Liver (tissue), 8 donors: ENCODE measurements at regions not wholly inside any gene's neighbourhood (a gene's known extent, or its start where the extent isn't known, plus 50 kb on each side); places are given as distances from the start of the nearest gene placed in this dataset.
A peak's percentile ranks its signal among the peaks of the same experiment; 100 is the strongest.

Experiments used
- DNase-seq: peaks from one replicate; pipeline ENCODE4 v3.0.0-alpha.2; 2017; ENCODE audit warnings: low spot score
- H3K27ac ChIP-seq, 2 donors: one replicate each; pipeline ENCODE4 v1.7.0; 2013; ENCODE audit warnings: inconsistent platforms in 2 of 2, low read length in 2 of 2, control low read depth in 1 of 2, low read depth in 1 of 2, mild to moderate bottlenecking in 1 of 2
- H3K27me3 ChIP-seq, 4 donors: one replicate each; pipeline versions ENCODE4 v1.6.1 to v1.7.0; 2013; ENCODE audit warnings: low read length in 3 of 4, inconsistent platforms in 1 of 4, mild to moderate bottlenecking in 1 of 4, moderate library complexity in 1 of 4; ENCODE audit not compliant: control insufficient read depth in 4 of 4, insufficient read depth in 4 of 4
- H3K36me3 ChIP-seq, 4 donors: one replicate each; pipeline versions ENCODE4 v1.6.1 to v1.7.0; 2013; ENCODE audit warnings: low read length in 3 of 4, mild to moderate bottlenecking in 3 of 4, low read depth in 1 of 4, moderate library complexity in 1 of 4; ENCODE audit not compliant: control insufficient read depth in 4 of 4, insufficient read depth in 3 of 4
- H3K4me1 ChIP-seq, 4 donors: one replicate each; pipeline versions ENCODE4 v1.6.1 to v1.7.0; 2013; ENCODE audit warnings: low read length in 3 of 4, mild to moderate bottlenecking in 3 of 4, moderate library complexity in 1 of 4; ENCODE audit not compliant: control insufficient read depth in 4 of 4, insufficient read depth in 4 of 4
- H3K4me3 ChIP-seq, 3 donors: one replicate each; pipeline versions ENCODE4 v1.6.1 to v1.7.0; 2013; ENCODE audit warnings: low read length in 3 of 3, control low read depth in 1 of 3, low read depth in 1 of 3, mild to moderate bottlenecking in 1 of 3
- H3K9ac ChIP-seq, 2 donors: one replicate each; pipeline ENCODE4 v1.7.0; 2013; ENCODE audit warnings: low read length in 2 of 2, mild to moderate bottlenecking in 2 of 2, moderate library complexity in 2 of 2, control low read depth in 1 of 2, low read depth in 1 of 2
- H3K9me3 ChIP-seq, 4 donors: one replicate each; pipeline versions ENCODE4 v1.6.1 to v1.7.0; 2013; ENCODE audit warnings: low read length in 3 of 4; ENCODE audit not compliant: control insufficient read depth in 4 of 4
- EGR1 ChIP-seq, 2 donors: IDR thresholded peaks; 2 replicates each; pipeline ENCODE4 v1.6.1; 2016 to 2018; ENCODE audit warnings: antibody characterized with exemption in 2 of 2, low read depth in 2 of 2
- FOXA2 ChIP-seq: IDR thresholded peaks from 2 replicates; pipeline ENCODE4 v1.6.1; 2016; ENCODE audit warnings: antibody characterized with exemption
- GABPA ChIP-seq, 2 donors: IDR thresholded peaks in 1 of 2; conservative IDR thresholded peaks in 1 of 2; 2 replicates each; pipeline ENCODE4 v1.6.1; 2016; ENCODE audit warnings: antibody characterized with exemption in 2 of 2, mild to moderate bottlenecking in 1 of 2, moderate library complexity in 1 of 2
- HNF4A ChIP-seq, 2 donors: conservative IDR thresholded peaks; 2 replicates each; pipeline ENCODE4 v1.6.1; 2016; ENCODE audit warnings: antibody characterized with exemption in 2 of 2, mild to moderate bottlenecking in 2 of 2
- JUND ChIP-seq, 2 donors: IDR thresholded peaks; 2 replicates each; pipeline ENCODE4 v1.6.1; 2016; ENCODE audit warnings: antibody characterized with exemption in 2 of 2
- NR2F2 ChIP-seq: IDR thresholded peaks from 2 replicates; pipeline ENCODE4 v1.6.1; 2016; ENCODE audit warnings: antibody characterized with exemption
- RAD21 ChIP-seq, 2 donors: IDR thresholded peaks; 2 replicates each; pipeline ENCODE4 v1.6.1; 2016; ENCODE audit warnings: antibody characterized with exemption in 2 of 2, mild to moderate bottlenecking in 2 of 2
- RXRA ChIP-seq, 2 donors: IDR thresholded peaks; 2 replicates each; pipeline ENCODE4 v1.6.1; 2017 to 2018; ENCODE audit warnings: antibody characterized with exemption in 2 of 2, mild to moderate bottlenecking in 1 of 2
- SP1 ChIP-seq: IDR thresholded peaks from 2 replicates; pipeline ENCODE4 v1.6.1; 2018; ENCODE audit warnings: antibody characterized with exemption, mild to moderate bottlenecking
- TAF1 ChIP-seq: conservative IDR thresholded peaks from 2 replicates; pipeline ENCODE4 v1.6.1; 2016; ENCODE audit warnings: antibody characterized with exemption, mild to moderate bottlenecking
- YY1 ChIP-seq: IDR thresholded peaks from 2 replicates; pipeline ENCODE4 v1.6.1; 2016; ENCODE audit warnings: antibody characterized with exemption, mild to moderate bottlenecking
- WGBS: extraction: QIAGEN DNeasy Blood & Tissue Kit; methylation state at CpG from one replicate; pipeline ENCODE4 v1.1.7; 2013; 5-methylcytosine and 5-hydroxymethylcytosine counted together
- TF ChIP-seq, protein P1 (sequence below): IDR thresholded peaks from 2 replicates; pipeline ENCODE4 v1.6.1; 2016; ENCODE audit warnings: antibody characterized with exemption
- TF ChIP-seq, protein P2 (sequence below): fragments of 150-350 bp; IDR thresholded peaks from 2 replicates; pipeline ENCODE4 v1.5.1; 2017; ENCODE audit warnings: improper control_type of control experiment, low read depth, low read length; ENCODE audit not compliant: missing input control
- donor health status: healthy.
- donor health status: healthy.
- donor health status: healthy.
- donor health status: healthy.
- donor health status: healthy.

DNA sequence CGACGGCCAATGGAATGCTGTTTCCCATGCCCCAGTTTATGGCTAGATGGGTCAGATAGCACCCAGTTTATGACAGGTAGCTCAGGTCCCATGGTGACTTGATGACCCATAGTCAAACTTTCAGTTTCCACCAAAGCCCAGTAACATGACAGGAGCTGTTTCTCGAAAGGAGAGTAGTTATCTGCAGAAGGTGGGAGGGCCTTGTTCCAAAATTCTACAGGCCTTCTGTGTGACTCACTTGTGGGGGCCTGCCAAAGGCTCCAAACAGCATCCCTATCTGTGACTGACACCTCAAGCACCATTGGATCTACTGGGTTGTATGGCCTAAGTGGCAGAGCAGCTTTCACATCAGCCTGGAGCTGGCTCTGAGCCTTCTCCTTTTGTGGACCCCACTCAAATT lies 379.7 kb upstream of the MANEA start:
- no peak overlapping the region for H3K4me3 ChIP-seq
- TF ChIP-seq FOXA2: no peak
- TF ChIP-seq GABPA (IDR thresholded peaks at IDR 0.05 in 1 of 2, conservative IDR thresholded peaks at IDR 0.05 in 1 of 2): no peak
- no peak for TF ChIP-seq TAF1
- TF ChIP-seq, protein P1, sequence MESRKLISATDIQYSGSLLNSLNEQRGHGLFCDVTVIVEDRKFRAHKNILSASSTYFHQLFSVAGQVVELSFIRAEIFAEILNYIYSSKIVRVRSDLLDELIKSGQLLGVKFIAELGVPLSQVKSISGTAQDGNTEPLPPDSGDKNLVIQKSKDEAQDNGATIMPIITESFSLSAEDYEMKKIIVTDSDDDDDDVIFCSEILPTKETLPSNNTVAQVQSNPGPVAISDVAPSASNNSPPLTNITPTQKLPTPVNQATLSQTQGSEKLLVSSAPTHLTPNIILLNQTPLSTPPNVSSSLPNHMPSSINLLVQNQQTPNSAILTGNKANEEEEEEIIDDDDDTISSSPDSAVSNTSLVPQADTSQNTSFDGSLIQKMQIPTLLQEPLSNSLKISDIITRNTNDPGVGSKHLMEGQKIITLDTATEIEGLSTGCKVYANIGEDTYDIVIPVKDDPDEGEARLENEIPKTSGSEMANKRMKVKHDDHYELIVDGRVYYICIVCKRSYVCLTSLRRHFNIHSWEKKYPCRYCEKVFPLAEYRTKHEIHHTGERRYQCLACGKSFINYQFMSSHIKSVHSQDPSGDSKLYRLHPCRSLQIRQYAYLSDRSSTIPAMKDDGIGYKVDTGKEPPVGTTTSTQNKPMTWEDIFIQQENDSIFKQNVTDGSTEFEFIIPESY: no peak
- no peak for TF ChIP-seq SP1
- no peak for TF ChIP-seq JUND (IDR thresholded peaks at IDR 0.05)
- TF ChIP-seq RAD21 (IDR thresholded peaks at IDR 0.05): no peak
- H3K36me3 ChIP-seq: no peaks in the 10 kb centered on the region
- no peaks in the 10 kb centered on the region for H3K4me1 ChIP-seq
- DNase-seq: no peak
- whole genome bisulfite sequencing: 78% methylated on average over 3 of the region's 3 CpGs
- H3K9me3 ChIP-seq: no peaks in the 10 kb centered on the region
- H3K9ac ChIP-seq: no peak overlapping the region
- no peak overlapping the region for H3K27ac ChIP-seq
- H3K27me3 ChIP-seq: no peaks in the 10 kb centered on the region

DNA sequence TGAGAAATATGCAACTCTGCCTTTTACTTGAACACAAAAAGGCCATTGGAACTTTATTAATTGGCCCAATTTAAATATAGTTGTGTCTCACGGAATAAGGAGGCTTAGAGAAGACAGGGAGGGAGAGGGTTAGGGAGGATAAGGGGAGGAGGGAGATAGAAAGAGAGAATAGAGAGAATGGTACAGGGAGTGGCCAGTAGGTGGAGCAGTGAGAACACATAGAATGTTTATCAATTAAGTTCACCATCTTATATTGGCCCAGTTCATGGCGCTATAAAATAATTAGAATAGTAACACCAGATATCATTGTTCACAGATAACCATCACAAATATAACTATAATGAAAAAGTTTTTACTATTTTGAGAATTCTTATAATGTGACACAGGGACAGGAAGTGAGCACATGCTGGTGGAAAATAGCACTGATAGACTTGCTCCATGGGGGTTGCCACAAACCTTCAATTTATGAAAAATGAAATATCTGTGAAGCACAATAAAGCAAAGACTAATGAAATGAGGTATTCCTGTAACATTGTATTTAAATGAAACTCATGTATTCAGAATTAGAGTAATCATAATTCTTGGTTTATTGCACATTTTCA lies 374.1 kb upstream of the MANEA start:
- no peak overlapping the region for H3K4me3 ChIP-seq
- TF ChIP-seq YY1 (no peak), RAD21 (IDR thresholded peaks at IDR 0.05) (peak; percentile 40 to 52), HNF4A (conservative IDR thresholded peaks at IDR 0.05) (no peak)
- TF ChIP-seq, protein P2, sequence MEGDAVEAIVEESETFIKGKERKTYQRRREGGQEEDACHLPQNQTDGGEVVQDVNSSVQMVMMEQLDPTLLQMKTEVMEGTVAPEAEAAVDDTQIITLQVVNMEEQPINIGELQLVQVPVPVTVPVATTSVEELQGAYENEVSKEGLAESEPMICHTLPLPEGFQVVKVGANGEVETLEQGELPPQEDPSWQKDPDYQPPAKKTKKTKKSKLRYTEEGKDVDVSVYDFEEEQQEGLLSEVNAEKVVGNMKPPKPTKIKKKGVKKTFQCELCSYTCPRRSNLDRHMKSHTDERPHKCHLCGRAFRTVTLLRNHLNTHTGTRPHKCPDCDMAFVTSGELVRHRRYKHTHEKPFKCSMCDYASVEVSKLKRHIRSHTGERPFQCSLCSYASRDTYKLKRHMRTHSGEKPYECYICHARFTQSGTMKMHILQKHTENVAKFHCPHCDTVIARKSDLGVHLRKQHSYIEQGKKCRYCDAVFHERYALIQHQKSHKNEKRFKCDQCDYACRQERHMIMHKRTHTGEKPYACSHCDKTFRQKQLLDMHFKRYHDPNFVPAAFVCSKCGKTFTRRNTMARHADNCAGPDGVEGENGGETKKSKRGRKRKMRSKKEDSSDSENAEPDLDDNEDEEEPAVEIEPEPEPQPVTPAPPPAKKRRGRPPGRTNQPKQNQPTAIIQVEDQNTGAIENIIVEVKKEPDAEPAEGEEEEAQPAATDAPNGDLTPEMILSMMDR: peak; percentile 49
- no peaks in the 10 kb centered on the region for H3K4me1 ChIP-seq
- no peaks in the 10 kb centered on the region for H3K36me3 ChIP-seq
- H3K9me3 ChIP-seq: no peaks in the 10 kb centered on the region
- WGBS: 39% methylated on average over 2 of the region's 2 CpGs
- H3K9ac ChIP-seq: no peak overlapping the region
- H3K27ac ChIP-seq: no peak overlapping the region
- DNase-seq: no peak
- no peaks in the 10 kb centered on the region for H3K27me3 ChIP-seq

DNA sequence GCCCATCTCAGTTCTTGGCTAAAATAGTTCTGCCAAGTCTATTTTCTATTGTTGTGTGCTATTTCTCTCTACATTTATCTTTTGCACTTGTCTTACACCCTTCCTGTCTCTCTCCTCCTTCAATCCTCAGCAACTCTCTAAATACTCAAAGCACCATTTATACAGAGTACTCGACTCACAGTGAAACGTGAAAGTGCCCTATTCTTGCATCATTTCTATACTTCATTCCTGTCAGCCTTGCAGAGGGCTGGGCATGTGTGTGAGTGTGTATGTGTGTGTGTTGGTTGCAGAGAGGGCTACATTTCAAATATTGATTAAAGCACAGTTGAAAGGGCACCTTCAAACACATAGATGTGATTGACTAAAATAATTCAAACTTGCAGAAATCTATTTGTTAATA lies 373.2 kb upstream of the MANEA start:
- TF ChIP-seq NR2F2: no peak
- TF ChIP-seq, protein P1: no peak
- no peak for TF ChIP-seq EGR1 (IDR thresholded peaks at IDR 0.05; ENCODE audit: low read depth in 2 of 2)
- TF ChIP-seq RXRA (IDR thresholded peaks at IDR 0.05): no peak
- Histone ChIP-seq H3K9ac (no peak overlapping the region), H3K4me3 (no peak overlapping the region), H3K9me3 (no peaks in the 10 kb centered on the region), H3K36me3 (no peaks in the 10 kb centered on the region), H3K4me1 (no peaks in the 10 kb centered on the region), H3K27ac (no peak overlapping the region), H3K27me3 (no peaks in the 10 kb centered on the region)
- no peak for DNase-seq
- WGBS: 69% methylated on average over 2 of the region's 2 CpGs
